ENCODE measurements at regions not wholly inside any gene's neighbourhood (a gene's known extent, or its start where the extent isn't known, plus 50 kb on each side); places are given as distances from the start of the nearest gene placed in this dataset.

DNA sequence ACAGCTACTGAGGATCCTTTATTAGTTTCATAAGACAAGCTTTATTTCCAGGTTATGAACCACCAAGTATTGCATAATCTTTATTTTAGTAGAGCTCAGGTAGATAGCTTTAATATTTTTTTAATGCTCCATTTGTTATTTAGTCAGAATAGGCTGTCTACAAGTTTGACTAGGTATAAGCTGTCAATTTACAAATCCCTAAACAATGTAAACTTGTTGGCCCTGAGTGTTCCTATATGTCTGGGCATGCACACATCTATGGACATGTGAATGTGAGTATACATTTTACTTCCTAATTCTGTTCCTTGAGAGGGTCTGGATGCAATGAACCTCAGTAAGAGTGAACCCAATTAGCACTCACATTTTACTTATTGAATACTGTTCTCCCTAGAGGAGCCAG, 722.2 kb upstream of the PTPRD start:
- DNase-seq = no peak

GRCh38 chr9:11338130-11338529, 725.3 kb upstream of the PTPRD start:
- DNase-seq = no peak

- no peak for DNase-seq
Measured at GRCh38 chr9:11340654-11341053, 727.9 kb upstream of the PTPRD start.

DNA sequence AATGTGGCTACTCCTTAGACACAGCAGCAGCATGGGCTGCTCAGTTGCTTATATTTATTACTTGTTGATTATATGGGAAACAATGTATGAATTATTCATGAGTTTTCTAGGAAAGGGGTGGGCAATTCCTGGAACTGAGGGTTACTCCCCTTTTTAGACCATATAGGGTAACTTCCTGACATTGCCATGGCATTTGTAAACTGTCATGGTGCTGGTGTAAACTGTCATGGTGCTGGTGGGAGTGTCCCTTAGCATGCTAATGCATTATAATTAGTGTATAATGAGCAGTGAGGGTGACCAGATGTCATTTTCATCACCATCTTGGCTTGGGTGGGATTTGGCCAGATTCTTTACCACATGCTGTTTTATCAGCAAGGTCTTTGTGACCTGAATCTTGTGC, 734.6 kb upstream of the PTPRD start:
- DNase-seq = no peak

DNA sequence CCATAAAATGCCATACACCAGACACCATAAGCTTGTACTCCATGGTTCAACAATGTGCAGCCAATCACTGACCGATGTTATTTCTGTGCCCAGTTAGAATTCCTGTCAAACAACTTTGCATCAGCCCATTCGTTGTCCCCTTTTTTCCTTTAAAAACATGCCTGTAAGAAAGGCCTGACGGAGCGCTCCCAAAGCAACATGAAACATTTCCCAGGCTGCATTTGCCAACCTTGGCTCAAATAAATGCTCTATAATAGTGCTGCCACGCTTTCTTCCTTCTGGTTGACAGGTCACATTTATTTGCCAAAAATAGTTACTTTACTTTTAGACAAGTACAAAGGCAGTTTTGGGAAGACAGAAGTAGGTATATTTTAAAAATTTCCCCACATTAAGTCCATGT, 735.6 kb upstream of the PTPRD start:
- no peak for DNase-seq

GRCh38 chr9:11349187-11349586, 736.4 kb upstream of the PTPRD start:
- no peak for DNase-seq

GRCh38 chr9:11352612-11353011, 739.8 kb upstream of the PTPRD start:
- DNase-seq = no peak

- no peak for DNase-seq
Measured at GRCh38 chr9:11356067-11356466, 743.3 kb upstream of the PTPRD start.

DNA sequence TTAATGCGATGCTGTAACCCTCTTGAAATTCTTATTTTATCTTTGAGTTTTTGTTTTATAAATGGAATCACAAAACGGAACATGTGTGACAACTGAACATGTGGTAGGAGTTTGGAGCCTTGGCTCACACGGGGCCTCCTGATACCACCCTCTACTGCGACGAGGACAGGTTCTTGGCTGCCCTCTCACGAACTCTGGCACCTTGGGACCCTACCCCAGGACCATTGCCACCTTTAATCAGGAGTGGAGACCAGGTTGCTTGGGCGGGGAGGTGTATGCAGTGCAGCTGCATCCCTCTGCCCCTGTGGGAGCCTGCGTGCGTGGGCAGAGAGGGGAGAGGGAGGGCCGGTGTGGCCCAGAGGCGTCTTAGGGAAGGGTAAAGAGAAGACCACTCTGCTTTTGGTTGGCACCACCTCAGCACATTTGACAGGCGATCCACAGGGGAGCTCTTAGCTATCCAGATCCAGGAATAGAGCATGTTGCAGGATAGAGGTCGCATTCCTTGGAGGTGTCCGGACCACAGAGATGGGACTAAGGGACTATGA, 753.9 kb upstream of the PTPRD start:
- DNase-seq = no peak

DNA sequence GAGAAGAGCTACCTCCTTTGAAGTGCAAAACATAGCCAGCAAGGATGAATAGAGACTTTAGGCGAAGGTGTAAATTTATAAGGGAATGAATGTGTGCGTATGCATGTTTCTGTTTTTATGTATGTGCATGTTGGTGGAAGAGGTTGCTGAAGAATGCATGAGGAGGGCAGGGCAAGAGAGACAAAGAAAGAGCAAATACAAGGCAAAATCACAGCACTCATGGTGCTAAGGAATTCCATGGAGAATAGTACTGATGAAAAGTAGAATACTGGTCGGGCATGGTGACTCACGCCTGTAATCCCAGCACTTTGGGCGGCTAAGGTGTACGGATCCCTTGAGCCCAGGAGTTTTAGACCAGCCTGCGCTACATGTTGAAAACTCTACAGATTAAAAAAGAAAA, 762.1 kb upstream of the PTPRD start:
- no peak for DNase-seq

GRCh38 chr9:11402621-11403020, 789.8 kb upstream of the PTPRD start:
- no peak for DNase-seq

- no peak for DNase-seq
Measured at GRCh38 chr9:11414241-11414640, 801.4 kb upstream of the PTPRD start.

DNA sequence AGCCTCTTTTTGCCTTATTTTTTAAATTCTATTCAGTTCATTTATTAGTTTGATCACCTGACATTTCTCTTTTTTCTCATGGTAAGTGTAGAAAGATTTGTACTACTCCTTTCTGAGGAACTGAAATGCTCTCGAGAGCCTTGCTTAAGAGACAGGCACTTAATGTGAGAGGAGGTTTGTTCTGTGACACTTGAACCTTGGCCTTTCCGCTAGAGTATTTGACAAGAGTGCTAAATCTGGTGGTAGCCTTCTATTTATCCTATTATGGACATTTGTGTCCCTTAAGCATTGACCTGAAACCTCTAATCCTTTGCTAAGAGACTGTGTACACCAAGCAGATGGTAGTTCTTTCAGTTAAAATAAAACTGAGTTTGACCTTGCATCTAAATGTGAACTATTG, 805.0 kb upstream of the PTPRD start:
- no peak for DNase-seq

DNA sequence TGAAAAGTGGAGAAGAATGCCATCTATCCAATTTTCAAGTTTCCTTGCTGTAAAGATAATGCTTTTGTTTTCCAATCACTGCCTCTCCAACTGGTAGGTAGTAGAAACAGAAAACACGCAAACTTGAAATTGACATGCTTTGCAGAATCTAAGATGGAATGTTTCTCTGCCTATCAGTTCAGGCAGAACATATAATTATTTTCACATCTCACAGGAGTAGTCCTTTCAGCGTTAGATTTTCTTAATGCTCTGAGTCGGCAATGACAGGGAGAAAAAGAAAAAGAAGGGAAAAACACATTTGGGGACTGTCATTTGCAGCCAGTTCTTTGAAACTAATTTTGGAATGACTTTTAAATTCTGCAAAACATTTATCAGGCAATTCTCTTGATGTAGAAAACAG, 818.7 kb upstream of the PTPRD start:
- no peak for DNase-seq

DNA sequence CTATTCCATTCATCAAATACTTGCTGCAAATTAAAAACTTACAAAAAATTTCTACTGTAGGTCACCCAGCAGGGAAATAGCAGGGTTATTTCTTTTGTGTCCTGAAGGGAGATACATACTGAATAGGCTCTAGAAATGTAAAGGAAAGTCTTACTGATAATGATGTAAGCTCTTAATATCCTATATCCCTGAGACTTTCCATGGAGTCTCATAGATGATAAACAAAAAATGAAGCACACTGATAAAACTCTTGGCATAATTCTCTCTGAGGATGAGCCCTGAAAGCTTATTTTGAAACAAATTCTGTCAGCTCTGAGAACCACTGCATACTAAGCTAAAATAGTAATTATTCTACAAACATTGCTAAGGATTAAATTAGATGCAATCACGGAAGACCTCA, 819.6 kb upstream of the PTPRD start:
- no peak for DNase-seq

DNA sequence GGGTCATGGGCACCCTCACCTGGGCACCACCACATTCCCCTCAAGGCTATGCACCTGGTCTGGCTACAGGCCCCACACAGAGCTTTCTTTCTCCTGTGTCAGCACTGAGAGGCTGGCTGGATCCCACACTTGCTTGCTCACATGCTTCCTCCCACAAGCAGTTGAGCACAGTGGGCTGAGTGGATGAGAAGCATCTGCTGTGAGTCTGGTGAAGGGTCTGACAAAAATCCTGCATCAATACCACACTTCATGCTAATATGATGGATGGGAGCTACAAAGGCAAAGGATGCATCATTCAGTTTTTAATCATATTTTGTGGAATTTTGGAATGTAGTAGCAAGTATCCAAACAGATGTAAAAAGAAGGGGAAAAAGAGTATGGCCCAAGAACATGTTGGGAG, 830.8 kb upstream of the PTPRD start:
- no peak for DNase-seq

DNA sequence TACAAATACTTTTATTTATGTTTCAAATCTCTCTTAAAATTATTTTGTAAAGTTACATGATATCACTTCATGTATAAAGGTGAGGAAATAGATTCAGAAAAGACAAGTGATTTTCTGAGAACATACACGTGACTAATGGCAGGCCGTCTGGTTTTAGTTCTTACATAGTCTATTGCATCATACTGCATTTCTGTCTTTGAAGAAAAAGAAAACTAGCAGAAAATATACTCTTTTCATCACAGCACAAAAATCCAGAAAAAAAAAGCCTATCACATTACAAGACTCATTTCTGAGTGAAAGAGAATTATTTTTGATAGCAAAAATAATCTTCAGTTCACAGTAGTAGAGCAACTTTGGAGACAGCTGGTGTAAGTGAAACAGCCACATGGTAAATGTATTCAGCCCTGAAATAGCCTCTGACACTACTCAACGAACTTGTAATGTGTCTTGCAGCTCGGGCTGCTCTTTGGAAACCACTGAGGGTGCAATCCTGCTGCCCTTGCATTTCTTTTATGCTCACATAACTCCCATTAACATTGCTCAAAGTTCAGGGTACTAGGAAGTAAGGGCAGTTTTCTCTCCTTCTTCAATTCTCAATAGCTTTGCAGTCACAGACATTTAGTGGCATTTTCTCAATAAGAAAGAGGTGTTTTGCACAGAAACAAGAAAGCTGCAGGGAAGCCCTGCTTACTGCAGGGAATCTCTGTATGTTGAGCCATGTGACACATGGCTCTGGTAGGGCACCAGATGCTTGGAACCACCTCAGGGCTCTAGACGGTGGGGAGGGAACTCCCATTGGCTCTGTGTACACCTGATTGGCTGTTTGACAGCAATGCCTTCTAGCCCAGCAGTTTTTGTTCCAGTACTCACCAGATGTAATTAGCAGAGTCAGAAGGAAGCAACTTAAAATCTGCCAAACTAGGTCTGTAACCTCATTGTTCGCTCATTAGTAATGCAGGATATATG, 845.3 kb upstream of the PTPRD start:
- no peak for DNase-seq

DNA sequence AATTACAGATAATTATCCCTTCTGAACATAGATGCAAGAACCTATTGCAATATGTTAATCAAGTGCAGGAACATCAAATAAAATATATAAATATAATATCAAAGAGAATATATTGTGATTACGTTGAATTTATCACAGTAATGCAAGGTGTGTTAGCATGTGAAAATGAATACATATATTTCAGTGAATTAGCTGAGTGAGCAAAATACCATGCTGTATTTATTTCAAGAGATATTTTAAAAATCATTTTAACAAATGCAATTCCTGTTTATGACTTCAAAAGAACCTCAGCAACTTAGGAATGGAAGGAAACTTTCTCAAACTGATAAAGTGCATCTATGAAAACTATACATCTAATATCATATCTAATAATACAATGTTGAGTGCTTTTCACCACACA, 856.9 kb upstream of the PTPRD start:
- DNase-seq = no peak

- no peak for DNase-seq
Measured at GRCh38 chr9:11471321-11471720, 858.5 kb upstream of the PTPRD start.

DNA sequence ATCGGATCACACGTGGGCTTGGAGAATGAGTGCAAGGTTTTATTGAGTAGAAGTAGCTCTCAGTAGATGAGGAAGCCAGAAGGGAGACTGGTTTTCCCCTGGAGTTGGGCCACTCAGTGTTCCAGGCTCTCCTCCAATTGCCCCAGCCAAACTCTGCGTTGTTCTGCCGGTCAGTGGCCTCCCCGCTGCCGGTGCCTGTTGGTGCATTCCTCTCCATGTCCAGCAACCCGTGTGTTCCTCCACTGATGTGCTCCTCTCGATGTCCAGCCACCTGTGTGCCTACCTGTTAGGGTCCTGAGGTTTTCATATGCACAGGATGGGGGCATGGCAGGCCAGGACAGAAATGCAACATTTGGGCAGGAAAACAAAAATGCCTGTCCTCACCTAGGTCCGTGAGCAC, 888.0 kb upstream of the PTPRD start:
- no peak for DNase-seq

DNA sequence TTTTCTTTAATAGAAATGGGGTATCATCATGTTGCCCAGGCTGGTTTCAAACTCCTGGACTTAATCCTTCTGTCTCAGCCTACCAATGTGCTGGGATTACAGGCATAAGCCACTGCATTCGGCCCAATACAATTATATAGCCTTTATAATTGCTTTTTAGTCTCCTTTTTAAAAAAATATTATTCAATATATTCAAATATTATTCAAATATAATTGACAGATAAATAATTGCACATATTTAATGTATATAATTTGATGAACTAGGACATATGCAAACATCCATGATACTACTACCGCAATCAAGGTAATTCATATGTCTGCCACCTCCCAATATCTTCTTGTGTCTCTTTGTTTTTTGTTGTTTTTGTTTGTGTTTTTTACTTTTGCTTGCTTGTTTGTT, 894.2 kb upstream of the PTPRD start:
- no peak for DNase-seq

GRCh38 chr9:11537566-11537965, 924.8 kb upstream of the PTPRD start:
- DNase-seq = no peak

DNA sequence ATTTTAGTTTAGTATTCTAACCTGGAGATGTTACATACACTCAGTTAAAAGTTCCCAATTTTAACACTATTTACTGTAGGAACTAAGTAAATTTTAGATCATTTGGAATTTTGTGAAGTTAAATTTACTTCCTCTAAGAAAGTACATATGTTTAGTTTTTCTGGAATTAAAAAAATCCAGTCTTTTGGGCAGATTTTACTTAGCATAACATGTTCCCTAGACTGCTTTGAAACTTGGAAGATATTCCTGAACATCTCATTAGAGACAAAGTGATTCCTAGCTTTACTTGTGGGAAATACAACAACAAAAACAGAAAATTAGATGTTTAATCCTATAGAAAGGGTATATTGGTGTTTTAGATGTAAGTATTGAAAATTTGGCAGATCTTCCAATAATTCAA, 930.0 kb upstream of the PTPRD start:
- DNase-seq = no peak

- no peak for DNase-seq
Measured at GRCh38 chr9:11546231-11546630, 933.4 kb upstream of the PTPRD start.

Measured in C1 segment of cervical spinal cord (tissue), 14 donors.